NAMALWA (cell line): ENCODE measurements at regions not wholly inside any gene's neighbourhood (a gene's known extent, or its start where the extent isn't known, plus 50 kb on each side); places are given as distances from the start of the nearest gene placed in this dataset.

Experiments
- DNase-seq: peaks from one replicate; pipeline ENCODE4 v3.0.0-alpha.2; 2015; ENCODE audit warnings: low spot score

- no peak for DNase-seq
Observed at GRCh38 chr1:80994038-80994437, 806.7 kb upstream of the ADGRL2 start.

GRCh38 chr1:80993154-80993980, 807.4 kb upstream of the ADGRL2 start:
- DNase-seq, result no peak

GRCh38 chr1:80989455-80989854, 811.3 kb upstream of the ADGRL2 start:
- no peak for DNase-seq

GRCh38 chr1:80988926-80989325, 811.8 kb upstream of the ADGRL2 start:
- no peak for DNase-seq

GRCh38 chr1:80987824-80988223, 812.9 kb upstream of the ADGRL2 start:
- DNase-seq, result no peak

- no peak for DNase-seq
Observed at GRCh38 chr1:80987106-80987505, 813.6 kb upstream of the ADGRL2 start.

- DNase-seq, result no peak
Observed at GRCh38 chr1:80982831-80983230, 817.9 kb upstream of the ADGRL2 start.

- DNase-seq, result no peak
Observed at GRCh38 chr1:80973101-80973500, 827.6 kb upstream of the ADGRL2 start.

- no peak for DNase-seq
Observed at GRCh38 chr1:80966266-80966665, 834.5 kb upstream of the ADGRL2 start.

- no peak for DNase-seq
Observed at GRCh38 chr1:80962564-80962963, 838.2 kb upstream of the ADGRL2 start.

- DNase-seq, result peak; percentile 3
Observed at GRCh38 chr1:80961464-80962190, 839.1 kb upstream of the ADGRL2 start.

GRCh38 chr1:80933346-80933745, 867.4 kb upstream of the ADGRL2 start:
- no peak for DNase-seq

GRCh38 chr1:80931178-80931577, 869.6 kb upstream of the ADGRL2 start:
- DNase-seq, result no peak

GRCh38 chr1:80929868-80930508, 870.7 kb upstream of the ADGRL2 start:
- no peak for DNase-seq

GRCh38 chr1:80926531-80926930, 874.2 kb upstream of the ADGRL2 start:
- DNase-seq, result no peak

- no peak for DNase-seq
Observed at GRCh38 chr1:80925130-80925805, 875.5 kb upstream of the ADGRL2 start.

- no peak for DNase-seq
Observed at GRCh38 chr1:80924290-80924689, 876.4 kb upstream of the ADGRL2 start.

- DNase-seq, result no peak
Observed at GRCh38 chr1:80922906-80923305, 877.8 kb upstream of the ADGRL2 start.

GRCh38 chr1:80919426-80919825, 881.3 kb upstream of the ADGRL2 start:
- no peak for DNase-seq

- DNase-seq, result no peak
Observed at GRCh38 chr1:80918380-80918779, 882.4 kb upstream of the ADGRL2 start.

GRCh38 chr1:80917826-80918225, 882.9 kb upstream of the ADGRL2 start:
- DNase-seq, result no peak

GRCh38 chr1:80917225-80917624, 883.5 kb upstream of the ADGRL2 start:
- DNase-seq, result no peak
